Muscle layer of colon (tissue), 2 donors: ENCODE measurements at regions not wholly inside any gene's neighbourhood (a gene's known extent, or its start where the extent isn't known, plus 50 kb on each side); places are given as distances from the start of the nearest gene placed in this dataset.
A peak's percentile ranks its signal among the peaks of the same experiment; 100 is the strongest.

Source experiments
- H3K27ac ChIP-seq: one replicate; pipeline ENCODE4 v1.7.0; 2013; ENCODE audit warnings: low read depth, mild to moderate bottlenecking, low read length, moderate library complexity
- H3K27me3 ChIP-seq, 2 donors: one replicate each; pipeline ENCODE4 v1.7.0; 2013; ENCODE audit warnings: low read length in 2 of 2, mild to moderate bottlenecking in 2 of 2; ENCODE audit not compliant: insufficient read depth in 2 of 2, control insufficient read depth in 1 of 2
- H3K36me3 ChIP-seq: one replicate; pipeline ENCODE4 v1.7.0; 2013; ENCODE audit warnings: mild to moderate bottlenecking, low read length; ENCODE audit not compliant: insufficient read depth
- H3K4me1 ChIP-seq: one replicate; pipeline ENCODE4 v1.7.0; 2013; ENCODE audit warnings: mild to moderate bottlenecking, low read length; ENCODE audit not compliant: insufficient read depth
- H3K4me3 ChIP-seq, 2 donors: one replicate each; pipeline ENCODE4 v1.7.0; 2013; ENCODE audit warnings: low read length in 2 of 2, low read depth in 1 of 2, mild to moderate bottlenecking in 1 of 2, moderate library complexity in 1 of 2
- H3K9ac ChIP-seq: one replicate; pipeline ENCODE4 v1.7.0; 2013; ENCODE audit warnings: low read length
- H3K9me3 ChIP-seq: one replicate; pipeline ENCODE4 v1.7.0; 2013; ENCODE audit warnings: mild to moderate bottlenecking, low read length
- donor health status: abdominal sarcoma.
- donor health status: Adenocarcinoma of cecum.

DNA sequence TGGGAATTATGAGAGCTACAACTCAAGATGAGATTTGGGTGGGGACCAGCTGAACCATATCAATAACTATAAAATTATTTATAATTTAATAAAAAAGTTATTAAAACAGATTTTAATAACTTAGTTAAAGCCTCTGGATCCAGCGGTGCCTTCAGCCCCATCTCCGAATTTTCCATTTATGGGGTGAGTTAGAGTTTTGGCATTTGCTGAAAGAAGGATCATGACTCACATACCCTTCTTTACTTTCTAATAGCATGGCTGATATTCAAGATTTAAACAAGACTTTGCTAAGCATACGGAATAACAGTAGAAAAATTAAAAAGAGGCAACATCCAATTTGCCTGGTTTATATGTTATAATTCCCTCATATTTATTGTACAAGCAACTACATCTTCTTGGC lies 94.5 kb downstream of the RDH14 start:
- Histone ChIP-seq H3K27me3 (no peaks in the 10 kb centered on the region), H3K36me3 (no peaks in the 10 kb centered on the region), H3K9ac (no peak overlapping the region), H3K9me3 (no peaks in the 10 kb centered on the region), H3K4me3 (no peak overlapping the region), H3K4me1 (peaks cover under 1% of the 10 kb centered on the region), H3K27ac (no peak overlapping the region)

DNA sequence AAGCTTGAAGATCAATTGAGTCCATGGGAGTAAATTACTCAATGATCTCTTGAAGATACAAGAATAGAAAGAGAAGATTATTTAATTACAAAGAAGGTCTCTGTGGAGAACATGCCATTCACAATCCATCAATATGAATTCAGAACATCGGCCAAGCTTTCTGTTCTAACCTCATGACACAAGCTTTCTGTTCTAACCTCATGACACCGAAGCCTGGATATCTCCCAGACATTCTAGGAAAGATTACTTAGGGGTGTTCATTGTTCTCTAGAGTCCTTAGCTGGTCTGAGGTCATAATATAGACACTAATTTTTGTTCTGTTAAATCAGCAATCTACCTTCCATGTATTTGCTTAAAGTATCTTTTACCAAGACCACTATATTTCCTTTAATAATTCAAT lies 95.5 kb downstream of the RDH14 start:
- H3K4me1 ChIP-seq = no peaks in the 10 kb centered on the region
- H3K27ac ChIP-seq = no peak overlapping the region
- H3K36me3 ChIP-seq = no peaks in the 10 kb centered on the region
- H3K4me3 ChIP-seq = no peak overlapping the region
- H3K27me3 ChIP-seq = no peaks in the 10 kb centered on the region
- no peak overlapping the region for H3K9ac ChIP-seq
- no peaks in the 10 kb centered on the region for H3K9me3 ChIP-seq

DNA sequence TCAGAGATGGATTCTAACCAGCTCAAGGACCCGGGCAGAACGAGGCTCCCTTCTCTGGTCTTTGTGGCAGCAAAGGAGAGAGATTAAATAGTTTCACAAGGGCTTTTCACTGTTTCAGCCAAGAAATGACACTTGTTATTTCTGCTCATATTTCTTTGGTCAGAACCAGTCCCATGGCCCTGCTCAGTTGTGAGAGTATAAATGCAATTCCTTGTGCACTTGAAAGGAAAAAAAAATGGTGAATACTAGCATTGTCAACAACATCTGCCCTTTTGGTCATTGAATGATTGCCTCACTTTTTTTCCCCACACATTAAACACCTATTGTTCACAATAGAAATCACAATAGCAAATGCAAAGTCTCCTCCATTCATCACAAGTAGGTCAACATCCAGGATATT lies 104.4 kb downstream of the RDH14 start:
- H3K4me3 ChIP-seq = no peak overlapping the region
- H3K9ac ChIP-seq = no peak overlapping the region
- H3K36me3 ChIP-seq = no peaks in the 10 kb centered on the region
- H3K9me3 ChIP-seq = no peaks in the 10 kb centered on the region
- peaks cover 7% of the 10 kb centered on the region for H3K4me1 ChIP-seq
- H3K27ac ChIP-seq = no peak overlapping the region
- H3K27me3 ChIP-seq = no peaks in the 10 kb centered on the region

DNA sequence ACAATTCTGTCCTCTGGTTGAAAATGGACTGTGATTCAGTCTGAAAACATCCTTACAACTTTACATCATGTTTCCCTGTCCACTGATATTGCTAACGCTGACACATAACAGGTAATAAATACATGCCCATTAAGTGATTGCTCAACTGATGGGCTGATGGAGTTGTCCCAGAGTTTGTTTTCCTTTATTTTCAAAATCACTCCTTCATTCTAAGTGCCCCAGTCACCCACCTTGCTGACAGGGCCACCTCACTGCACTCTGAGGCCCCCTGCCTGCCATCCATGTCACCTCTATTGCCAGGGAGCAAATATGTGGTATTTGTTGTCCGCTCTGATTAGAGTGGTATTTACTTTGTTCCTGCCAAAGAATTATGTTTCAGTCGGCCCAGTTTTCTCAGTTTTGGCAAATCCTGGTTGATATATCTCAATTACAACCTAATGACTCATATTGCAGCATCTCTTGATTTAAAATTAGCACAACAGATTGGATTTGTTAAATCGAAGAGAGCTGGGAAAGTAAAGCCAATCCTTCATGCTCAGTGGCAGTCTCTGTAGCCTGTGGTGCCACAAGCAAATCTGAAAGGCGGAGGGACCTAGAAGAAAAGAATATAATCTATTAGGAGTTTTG lies 105.1 kb downstream of the RDH14 start:
- no peak overlapping the region for H3K4me3 ChIP-seq

DNA sequence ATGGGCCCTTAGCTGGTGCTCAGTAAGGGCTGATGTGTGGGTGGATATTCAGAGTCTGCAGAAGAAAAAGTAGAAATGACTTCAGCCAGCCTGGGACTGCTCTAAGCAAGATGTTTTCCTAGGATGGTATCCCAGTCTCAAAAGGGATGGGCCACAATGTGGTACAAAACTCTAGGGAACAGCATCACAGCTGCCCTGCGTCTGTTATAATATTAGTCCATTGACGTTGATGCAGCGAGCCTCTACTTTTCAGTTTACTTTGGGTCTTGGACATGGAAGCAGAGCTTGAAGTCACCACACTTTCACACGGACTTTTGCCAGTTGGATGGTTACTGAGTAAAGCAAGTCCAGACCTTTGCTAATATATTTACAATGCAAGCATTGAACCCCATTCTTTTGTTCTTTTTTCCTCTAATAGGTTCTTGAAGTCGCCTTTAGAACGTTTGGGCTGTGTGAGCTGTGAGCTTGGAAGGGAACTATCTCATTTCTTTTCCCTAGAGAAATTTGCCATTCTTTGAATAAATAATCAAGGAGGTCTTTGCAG lies 105.7 kb downstream of the RDH14 start:
- no peak overlapping the region for H3K4me3 ChIP-seq
- H3K27me3 ChIP-seq = no peaks in the 10 kb centered on the region
- H3K27ac ChIP-seq = no peak overlapping the region
- no peaks in the 10 kb centered on the region for H3K36me3 ChIP-seq
- H3K9me3 ChIP-seq = no peaks in the 10 kb centered on the region
- no peak overlapping the region for H3K9ac ChIP-seq
- H3K4me1 ChIP-seq = peaks cover 7% of the 10 kb centered on the region

More for the DNA sequence above, 105.1 kb downstream of the RDH14 start:
- H3K27me3 ChIP-seq = no peaks in the 10 kb centered on the region
- peak overlapping the region; percentile 12 for H3K27ac ChIP-seq
- H3K9ac ChIP-seq = no peak overlapping the region
- H3K36me3 ChIP-seq = no peaks in the 10 kb centered on the region
- peaks cover 7% of the 10 kb centered on the region for H3K4me1 ChIP-seq
- no peaks in the 10 kb centered on the region for H3K9me3 ChIP-seq

DNA sequence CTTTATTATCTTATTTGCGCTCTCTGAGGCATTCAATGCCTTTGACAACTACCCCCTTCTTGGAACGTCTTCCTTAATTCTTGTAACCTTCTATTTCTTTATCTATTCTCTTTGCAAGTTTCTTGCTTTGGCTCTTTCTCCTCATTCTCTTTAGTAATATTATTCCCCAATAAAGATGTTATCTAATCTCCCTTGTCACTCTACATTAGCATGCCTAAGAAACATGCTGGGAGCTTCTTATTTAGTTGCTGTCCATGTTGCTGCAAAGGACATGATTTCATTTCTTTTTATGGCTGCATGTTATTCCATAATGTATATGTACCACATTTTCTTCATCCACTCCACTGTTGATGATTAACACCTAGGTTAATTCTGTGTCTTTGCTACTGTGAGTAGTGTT lies 113.7 kb downstream of the RDH14 start:
- H3K9ac ChIP-seq = no peak overlapping the region
- no peaks in the 10 kb centered on the region for H3K9me3 ChIP-seq
- H3K27ac ChIP-seq = no peak overlapping the region
- no peak overlapping the region for H3K4me3 ChIP-seq
- H3K27me3 ChIP-seq = no peaks in the 10 kb centered on the region
- H3K36me3 ChIP-seq = no peaks in the 10 kb centered on the region
- H3K4me1 ChIP-seq = no peaks in the 10 kb centered on the region

DNA sequence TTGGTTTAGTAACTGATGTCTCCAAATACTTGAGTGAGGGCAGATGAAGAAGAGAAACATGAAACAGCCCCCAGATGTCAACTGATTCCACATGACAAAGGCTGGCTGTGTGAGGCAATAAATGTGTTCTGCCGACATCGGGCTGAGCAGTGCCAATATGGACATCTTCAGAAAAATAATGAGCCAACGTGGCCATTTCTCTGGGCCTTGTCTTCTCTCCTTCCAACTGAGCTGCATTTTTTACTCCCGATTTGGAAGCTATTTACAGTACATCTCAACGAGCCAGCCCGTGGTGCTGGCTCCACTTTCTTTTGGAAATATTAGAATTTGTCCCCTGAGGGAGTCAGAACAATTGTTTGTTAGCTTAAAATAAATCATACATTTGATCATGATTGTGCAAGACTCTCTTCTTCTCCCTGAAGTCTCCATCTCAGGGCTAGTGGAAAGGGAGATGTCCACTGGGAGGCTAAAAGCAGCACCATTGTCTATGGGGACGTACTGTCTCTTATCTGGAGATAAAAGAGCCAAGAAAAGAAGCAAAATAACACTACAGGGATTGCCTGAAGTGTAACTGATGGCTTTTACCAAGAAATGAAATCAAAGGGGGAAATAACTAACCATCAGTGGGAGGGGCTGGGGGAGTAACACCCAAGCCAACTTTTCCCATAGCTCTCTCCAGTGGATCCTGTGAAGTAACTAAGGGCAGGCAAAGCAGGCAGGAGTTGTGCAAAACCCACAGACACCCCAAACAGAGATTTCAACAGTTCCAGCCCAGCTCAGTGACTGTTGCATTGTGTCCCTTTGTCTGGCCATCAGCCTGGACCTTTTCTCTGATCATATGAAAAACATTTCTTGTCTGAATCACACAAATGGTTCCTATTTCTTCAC lies 114.8 kb downstream of the RDH14 start:
- Histone ChIP-seq H3K27ac (peak overlapping the region; percentile 12), H3K36me3 (no peaks in the 10 kb centered on the region), H3K9ac (no peak overlapping the region), H3K4me3 (no peak overlapping the region), H3K9me3 (no peaks in the 10 kb centered on the region), H3K4me1 (peaks cover 6% of the 10 kb centered on the region), H3K27me3 (no peaks in the 10 kb centered on the region)

DNA sequence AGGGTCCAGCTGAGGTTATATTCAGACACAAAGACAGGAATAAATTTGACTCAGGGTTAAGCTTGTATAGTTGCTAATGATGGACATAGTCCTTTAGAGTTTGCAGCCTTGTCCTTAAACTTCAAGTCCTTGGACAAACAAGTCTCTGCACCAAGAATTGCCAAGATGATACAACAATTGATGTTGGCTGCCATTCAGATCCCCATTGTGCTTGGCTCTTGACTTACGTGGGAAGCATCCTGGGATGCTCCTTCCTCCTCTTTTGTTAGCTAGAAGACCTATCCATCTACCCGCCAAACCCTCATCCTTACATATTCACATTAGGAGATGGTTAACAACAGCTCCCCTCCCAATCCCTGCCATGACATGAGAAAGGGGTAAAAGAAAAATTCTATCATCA lies 115.6 kb downstream of the RDH14 start:
- H3K9me3 ChIP-seq = no peaks in the 10 kb centered on the region
- no peak overlapping the region for H3K9ac ChIP-seq
- no peak overlapping the region for H3K4me3 ChIP-seq
- no peaks in the 10 kb centered on the region for H3K36me3 ChIP-seq
- no peak overlapping the region for H3K27ac ChIP-seq
- peaks cover 10% of the 10 kb centered on the region for H3K4me1 ChIP-seq
- no peaks in the 10 kb centered on the region for H3K27me3 ChIP-seq

DNA sequence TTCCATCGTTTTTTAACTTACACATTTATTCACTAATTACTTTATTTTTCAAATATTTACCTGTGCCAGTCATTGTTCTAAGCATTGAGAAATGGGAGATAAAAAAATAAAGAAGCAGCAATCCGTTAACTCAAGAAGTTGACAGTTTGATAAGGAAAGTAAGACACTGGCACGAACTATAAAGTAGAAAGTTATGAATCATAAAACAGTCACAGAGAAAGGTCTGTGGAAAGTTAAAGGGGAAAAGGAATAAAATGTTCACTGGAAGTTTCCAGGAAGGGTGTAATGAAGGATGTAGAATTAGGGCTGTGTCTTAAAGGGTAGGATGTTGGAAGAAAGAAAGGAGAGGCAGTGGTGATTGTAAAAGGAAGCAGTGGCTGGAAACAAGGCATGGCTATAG lies 118.9 kb downstream of the RDH14 start:
- Histone ChIP-seq H3K36me3 (no peaks in the 10 kb centered on the region), H3K4me3 (no peak overlapping the region), H3K4me1 (peaks cover 10% of the 10 kb centered on the region), H3K9ac (no peak overlapping the region), H3K27ac (no peak overlapping the region), H3K27me3 (no peaks in the 10 kb centered on the region), H3K9me3 (no peaks in the 10 kb centered on the region)

DNA sequence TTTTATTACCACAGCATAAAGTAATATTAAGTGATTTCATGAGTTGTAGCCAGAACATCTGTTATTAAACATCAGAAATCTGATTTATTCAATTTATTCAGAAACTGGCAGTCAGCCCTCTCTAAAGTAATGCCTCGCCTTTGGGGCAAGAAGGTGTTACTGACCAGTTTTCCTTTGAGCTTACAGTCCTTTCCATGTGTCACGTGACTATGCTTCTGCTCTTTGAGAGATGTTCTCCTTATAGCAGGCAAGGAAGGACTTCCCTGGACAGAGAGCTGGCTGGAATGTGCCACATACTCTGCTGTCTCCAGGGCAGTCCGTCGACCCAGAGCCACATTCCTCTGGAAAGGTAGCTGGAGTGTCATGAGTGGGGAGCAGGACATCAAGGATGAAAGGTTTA lies 119.7 kb downstream of the RDH14 start:
- no peak overlapping the region for H3K27ac ChIP-seq
- peaks cover 13% of the 10 kb centered on the region for H3K4me1 ChIP-seq
- no peak overlapping the region for H3K4me3 ChIP-seq
- no peaks in the 10 kb centered on the region for H3K36me3 ChIP-seq
- H3K27me3 ChIP-seq = no peaks in the 10 kb centered on the region
- no peak overlapping the region for H3K9ac ChIP-seq
- H3K9me3 ChIP-seq = no peaks in the 10 kb centered on the region

DNA sequence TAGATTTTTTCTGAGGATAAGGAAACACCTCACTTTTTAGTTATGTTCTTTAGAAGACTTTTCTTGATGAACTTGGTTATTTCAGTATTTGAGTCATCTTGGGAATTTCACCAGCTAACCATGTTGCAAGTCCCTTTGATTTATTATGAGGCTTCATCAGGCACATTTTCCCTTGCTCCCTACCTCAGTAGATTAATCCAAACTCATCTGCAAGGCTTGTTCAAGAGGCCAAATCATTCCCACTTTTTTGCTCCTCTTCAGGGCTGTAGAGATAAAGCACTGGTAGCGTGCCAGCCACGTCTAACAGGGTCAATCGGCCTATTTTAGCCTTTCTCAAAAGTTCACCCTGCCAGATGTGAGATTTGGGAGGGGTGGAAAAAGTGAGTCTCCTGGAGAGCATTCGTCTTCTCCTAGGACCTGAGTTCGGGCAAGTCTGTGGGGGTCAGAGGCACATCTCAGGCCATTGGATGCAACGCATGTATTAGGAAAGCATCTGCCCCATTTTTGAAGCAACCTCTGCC lies 120.3 kb downstream of the RDH14 start:
- H3K27ac ChIP-seq = no peak overlapping the region
- H3K4me1 ChIP-seq = peaks cover 15% of the 10 kb centered on the region
- H3K9me3 ChIP-seq = no peaks in the 10 kb centered on the region
- no peaks in the 10 kb centered on the region for H3K36me3 ChIP-seq
- H3K27me3 ChIP-seq = no peaks in the 10 kb centered on the region
- no peak overlapping the region for H3K9ac ChIP-seq
- H3K4me3 ChIP-seq = no peak overlapping the region
